ENCODE measurements at regions not wholly inside any gene's neighbourhood (a gene's known extent, or its start where the extent isn't known, plus 50 kb on each side); places are given as distances from the start of the nearest gene placed in this dataset.

DNA sequence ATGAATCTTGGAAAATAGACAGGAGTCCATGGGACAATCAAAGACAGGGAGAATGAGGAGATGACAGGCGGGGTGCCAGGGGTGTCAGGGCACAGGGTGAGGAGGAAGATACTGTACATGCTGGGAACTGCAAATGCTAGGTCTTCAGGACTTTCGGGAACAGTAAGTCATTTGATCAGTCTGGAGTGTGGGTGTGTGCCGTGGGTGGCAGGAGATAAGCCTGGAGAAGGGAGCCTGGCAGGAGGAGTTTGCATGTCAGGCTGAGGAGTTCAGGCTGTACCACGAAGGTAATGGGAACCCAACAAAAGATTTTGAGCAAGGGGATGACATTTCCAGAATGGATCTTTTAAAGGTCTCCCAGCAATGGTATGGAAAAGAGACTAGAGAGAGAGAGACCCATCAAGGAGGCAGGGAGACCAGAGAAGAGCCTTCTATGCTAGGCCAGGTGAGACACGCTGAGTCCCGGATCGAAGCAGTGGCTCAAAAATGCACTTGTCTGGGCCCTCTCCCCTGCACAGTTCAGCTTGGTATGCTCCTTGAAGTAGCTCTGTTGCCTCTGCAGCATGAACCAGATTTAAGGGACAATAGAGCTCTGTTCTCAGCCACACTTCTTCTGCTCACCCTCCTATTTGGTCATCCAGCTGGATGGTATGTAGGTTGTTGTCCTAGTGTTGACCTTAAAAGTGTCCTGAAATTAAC lies 77.0 kb upstream of the FER start:
- TF ChIP-seq EZH2 (optimal IDR thresholded peaks at IDR 0.05; ENCODE audit: low read depth, low read length) (no peak), CTCF (IDR thresholded peaks at IDR 0.05; ENCODE audit: low read length) (no peak)
